HEK293 (cell line): ENCODE measurements at regions not wholly inside any gene's neighbourhood (a gene's known extent, or its start where the extent isn't known, plus 50 kb on each side); places are given as distances from the start of the nearest gene placed in this dataset.

ENCODE experiments used
- CTCF ChIA-PET: fragments of 350-600 bp; formaldehyde crosslinking; extraction: SDS; loops from one replicate; lab custom pipeline; 2021; ENCODE audit warnings: antibody characterized with exemption; lab: Yijun Ruan, JAX
- POLR2A ChIA-PET: fragments of 300-600 bp; formaldehyde crosslinking; extraction: SDS; loops from one replicate; lab custom pipeline; 2020; ENCODE audit warnings: antibody characterized with exemption, inconsistent platforms; lab: Yijun Ruan, JAX
- H3K27ac ChIP-seq: fragments of 200-500 bp; sonication (Bioruptor generic); 2 replicates; pipeline ENCODE4 v1.5.1; 2014; ENCODE audit warnings: low read depth, low read length, control low read depth, inconsistent platforms; ENCODE audit errors: extremely low read depth
- H3K36me3 ChIP-seq, 2 experiments: fragments of 200-500 bp in 1 of 2; sonication (Bioruptor generic) in 1 of 2; 1 replicate in 1 of 2; 2 replicates in 1 of 2; pipeline ENCODE4 v1.5.1; 2014 to 2017; ENCODE audit warnings: inconsistent platforms in 2 of 2, low read length in 2 of 2; ENCODE audit not compliant: control insufficient read depth in 2 of 2, insufficient read depth in 1 of 2
- H3K4me1 ChIP-seq: fragments of 200-500 bp; sonication (Bioruptor generic); 2 replicates; pipeline ENCODE4 v1.5.1; 2014; ENCODE audit warnings: mild to moderate bottlenecking, low read length, inconsistent platforms; ENCODE audit not compliant: control insufficient read depth, insufficient read depth
- H3K4me3 ChIP-seq: 2 replicates; pipeline ENCODE4 v1.5.1; 2011; ENCODE audit warnings: low read depth, mild to moderate bottlenecking, control low read depth, low read length, moderate library complexity
- H3K9me3 ChIP-seq: fragments of 200-500 bp; sonication (Bioruptor generic); 2 replicates; pipeline ENCODE4 v1.5.1; 2014; ENCODE audit warnings: low read depth, low read length, inconsistent platforms; ENCODE audit not compliant: control insufficient read depth, insufficient read depth
- KLF17 ChIP-seq: fragments of 450-650 bp; formaldehyde crosslinking; IDR thresholded peaks from 2 replicates; pipeline ENCODE4 v1.5.1; 2016; ENCODE audit warnings: missing biosample characterization, missing genetic modification characterization
- PRDM1 ChIP-seq: fragments of 450-650 bp; formaldehyde crosslinking; IDR thresholded peaks from 2 replicates; pipeline ENCODE4; 2016; ENCODE audit warnings: missing biosample characterization, missing genetic modification characterization
- SCRT2 ChIP-seq: fragments of 450-650 bp; formaldehyde crosslinking; IDR thresholded peaks from 2 replicates; pipeline ENCODE4 v1.5.1; 2016; ENCODE audit warnings: missing biosample characterization, missing genetic modification characterization
- ZBTB48 ChIP-seq: fragments of 450-650 bp; formaldehyde crosslinking; IDR thresholded peaks from 2 replicates; pipeline ENCODE4 v1.5.1; 2016; ENCODE audit warnings: missing biosample characterization, missing genetic modification characterization
- ZNF19 ChIP-seq: fragments of 450-650 bp; formaldehyde crosslinking; IDR thresholded peaks from 2 replicates; pipeline ENCODE4; 2016; ENCODE audit warnings: missing biosample characterization, missing genetic modification characterization, low read depth
- ZNF266 ChIP-seq: fragments of 450-650 bp; formaldehyde crosslinking; IDR thresholded peaks from 2 replicates; pipeline ENCODE4 v1.5.1; 2016; ENCODE audit warnings: missing biosample characterization, missing genetic modification characterization, low read depth
- ZNF350 ChIP-seq: fragments of 450-650 bp; formaldehyde crosslinking; IDR thresholded peaks from 2 replicates; pipeline ENCODE4 v1.5.0; 2017; ENCODE audit warnings: missing biosample characterization, mild to moderate bottlenecking, missing genetic modification characterization
- ZNF416 ChIP-seq: fragments of 450-650 bp; formaldehyde crosslinking; IDR thresholded peaks from 2 replicates; pipeline ENCODE4 v1.5.1; 2016; ENCODE audit warnings: missing biosample characterization, missing genetic modification characterization
- ZNF514 ChIP-seq: fragments of 450-650 bp; formaldehyde crosslinking; IDR thresholded peaks from 2 replicates; pipeline ENCODE4 v1.5.1; 2016; ENCODE audit warnings: missing biosample characterization, missing genetic modification characterization
- ZNF518A ChIP-seq: fragments of 450-650 bp; formaldehyde crosslinking; conservative IDR thresholded peaks from 2 replicates; pipeline ENCODE4 v1.5.1; 2016; ENCODE audit warnings: low read depth, missing biosample characterization, missing genetic modification characterization
- ZNF529 ChIP-seq: fragments of 450-650 bp; formaldehyde crosslinking; IDR thresholded peaks from 2 replicates; pipeline ENCODE4 v1.5.1; 2017; ENCODE audit warnings: missing genetic modification characterization, missing biosample characterization; ENCODE audit not compliant: insufficient replicate concordance
- ZNF585B ChIP-seq: fragments of 450-650 bp; formaldehyde crosslinking; IDR thresholded peaks from 2 replicates; pipeline ENCODE4 v1.5.1; 2016; ENCODE audit warnings: missing biosample characterization, missing genetic modification characterization
- ZNF600 ChIP-seq: fragments of 450-650 bp; formaldehyde crosslinking; IDR thresholded peaks from 2 replicates; pipeline ENCODE4 v1.5.1; 2016; ENCODE audit warnings: missing biosample characterization, missing genetic modification characterization
- ZSCAN23 ChIP-seq: fragments of 450-650 bp; formaldehyde crosslinking; IDR thresholded peaks from 2 replicates; pipeline ENCODE4 v1.5.1; 2016; ENCODE audit warnings: missing biosample characterization, missing genetic modification characterization
- TF ChIP-seq, protein P1 (sequence below): fragments of 450-650 bp; formaldehyde crosslinking; IDR thresholded peaks from 2 replicates; pipeline ENCODE4 v1.5.1; 2017; ENCODE audit warnings: missing biosample characterization, missing genetic modification characterization
- TF ChIP-seq, protein P2 (sequence below): fragments of 450-650 bp; formaldehyde crosslinking; IDR thresholded peaks from 2 replicates; pipeline ENCODE4 v1.5.1; 2016; ENCODE audit warnings: missing biosample characterization, missing genetic modification characterization, borderline replicate concordance
- TF ChIP-seq, protein P3 (sequence below): fragments of 450-650 bp; formaldehyde crosslinking; IDR thresholded peaks from 2 replicates; pipeline ENCODE4 v1.5.1; 2016; ENCODE audit warnings: missing biosample characterization, missing genetic modification characterization

DNA sequence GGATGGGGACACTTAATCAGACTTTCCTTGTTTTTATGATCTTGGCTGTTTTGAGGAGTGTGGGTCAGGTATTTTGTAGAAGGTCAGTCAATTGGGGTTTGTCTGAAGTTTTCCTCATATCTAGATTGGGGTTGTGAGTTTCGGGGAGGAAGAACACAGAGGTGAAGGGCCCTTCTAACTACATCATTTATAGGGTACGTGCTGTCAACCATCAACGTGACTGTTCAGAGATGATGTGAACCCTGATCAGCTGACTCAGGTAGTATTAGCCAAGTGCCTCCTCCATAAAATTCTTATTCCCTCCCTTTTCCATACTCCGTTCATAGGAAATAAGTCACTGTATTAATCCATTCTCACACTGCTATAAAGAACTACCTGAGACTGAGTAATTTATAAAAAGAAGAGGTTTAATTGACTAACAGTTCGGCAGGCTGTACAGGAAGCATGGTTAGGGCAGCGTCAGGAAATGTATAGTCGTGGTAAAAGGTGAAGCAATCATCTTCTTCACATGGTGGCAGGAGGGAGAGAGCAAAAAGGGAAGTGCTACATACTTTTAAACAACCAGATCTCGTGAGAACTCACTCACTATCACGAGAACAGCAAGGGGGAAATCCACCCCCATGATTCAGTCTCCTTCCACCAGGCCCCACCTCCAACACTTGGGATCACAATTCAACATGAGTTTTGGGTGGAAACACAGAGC lies 547.1 kb upstream of the LINC00305 start:
- Histone ChIP-seq H3K4me3 (no peak overlapping the region), H3K4me1 (no peaks in the 10 kb centered on the region), H3K27ac (no peak overlapping the region), H3K36me3 (no peaks in the 10 kb centered on the region), H3K9me3 (no peaks in the 10 kb centered on the region)
- POLR2A ChIA-PET, result no interaction called here
- TF ChIP-seq PRDM1 (tag by site-specific recombination) (no peak), ZNF416 (no peak), ZNF600 (no peak), ZNF266 (tag by site-specific recombination) (no peak), ZSCAN23 (tag by site-specific recombination) (no peak), KLF17 (tag by site-specific recombination) (no peak), ZNF350 (tag by site-specific recombination) (no peak), SCRT2 (tag by site-specific recombination) (no peak), ZBTB48 (tag by site-specific recombination) (no peak), ZNF19 (tag by site-specific recombination) (no peak), ZNF518A (no peak), ZNF585B (tag by site-specific recombination) (no peak), ZNF529 (tag by site-specific recombination) (no peak), ZNF514 (tag by site-specific recombination) (no peak)
- TF ChIP-seq, protein P1, sequence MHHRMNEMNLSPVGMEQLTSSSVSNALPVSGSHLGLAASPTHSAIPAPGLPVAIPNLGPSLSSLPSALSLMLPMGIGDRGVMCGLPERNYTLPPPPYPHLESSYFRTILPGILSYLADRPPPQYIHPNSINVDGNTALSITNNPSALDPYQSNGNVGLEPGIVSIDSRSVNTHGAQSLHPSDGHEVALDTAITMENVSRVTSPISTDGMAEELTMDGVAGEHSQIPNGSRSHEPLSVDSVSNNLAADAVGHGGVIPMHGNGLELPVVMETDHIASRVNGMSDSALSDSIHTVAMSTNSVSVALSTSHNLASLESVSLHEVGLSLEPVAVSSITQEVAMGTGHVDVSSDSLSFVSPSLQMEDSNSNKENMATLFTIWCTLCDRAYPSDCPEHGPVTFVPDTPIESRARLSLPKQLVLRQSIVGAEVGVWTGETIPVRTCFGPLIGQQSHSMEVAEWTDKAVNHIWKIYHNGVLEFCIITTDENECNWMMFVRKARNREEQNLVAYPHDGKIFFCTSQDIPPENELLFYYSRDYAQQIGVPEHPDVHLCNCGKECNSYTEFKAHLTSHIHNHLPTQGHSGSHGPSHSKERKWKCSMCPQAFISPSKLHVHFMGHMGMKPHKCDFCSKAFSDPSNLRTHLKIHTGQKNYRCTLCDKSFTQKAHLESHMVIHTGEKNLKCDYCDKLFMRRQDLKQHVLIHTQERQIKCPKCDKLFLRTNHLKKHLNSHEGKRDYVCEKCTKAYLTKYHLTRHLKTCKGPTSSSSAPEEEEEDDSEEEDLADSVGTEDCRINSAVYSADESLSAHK (tag by site-specific recombination), result no peak
- TF ChIP-seq, protein P2, sequence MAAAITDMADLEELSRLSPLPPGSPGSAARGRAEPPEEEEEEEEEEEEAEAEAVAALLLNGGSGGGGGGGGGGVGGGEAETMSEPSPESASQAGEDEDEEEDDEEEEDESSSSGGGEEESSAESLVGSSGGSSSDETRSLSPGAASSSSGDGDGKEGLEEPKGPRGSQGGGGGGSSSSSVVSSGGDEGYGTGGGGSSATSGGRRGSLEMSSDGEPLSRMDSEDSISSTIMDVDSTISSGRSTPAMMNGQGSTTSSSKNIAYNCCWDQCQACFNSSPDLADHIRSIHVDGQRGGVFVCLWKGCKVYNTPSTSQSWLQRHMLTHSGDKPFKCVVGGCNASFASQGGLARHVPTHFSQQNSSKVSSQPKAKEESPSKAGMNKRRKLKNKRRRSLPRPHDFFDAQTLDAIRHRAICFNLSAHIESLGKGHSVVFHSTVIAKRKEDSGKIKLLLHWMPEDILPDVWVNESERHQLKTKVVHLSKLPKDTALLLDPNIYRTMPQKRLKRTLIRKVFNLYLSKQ (tag by site-specific recombination), result no peak
- TF ChIP-seq, protein P3, sequence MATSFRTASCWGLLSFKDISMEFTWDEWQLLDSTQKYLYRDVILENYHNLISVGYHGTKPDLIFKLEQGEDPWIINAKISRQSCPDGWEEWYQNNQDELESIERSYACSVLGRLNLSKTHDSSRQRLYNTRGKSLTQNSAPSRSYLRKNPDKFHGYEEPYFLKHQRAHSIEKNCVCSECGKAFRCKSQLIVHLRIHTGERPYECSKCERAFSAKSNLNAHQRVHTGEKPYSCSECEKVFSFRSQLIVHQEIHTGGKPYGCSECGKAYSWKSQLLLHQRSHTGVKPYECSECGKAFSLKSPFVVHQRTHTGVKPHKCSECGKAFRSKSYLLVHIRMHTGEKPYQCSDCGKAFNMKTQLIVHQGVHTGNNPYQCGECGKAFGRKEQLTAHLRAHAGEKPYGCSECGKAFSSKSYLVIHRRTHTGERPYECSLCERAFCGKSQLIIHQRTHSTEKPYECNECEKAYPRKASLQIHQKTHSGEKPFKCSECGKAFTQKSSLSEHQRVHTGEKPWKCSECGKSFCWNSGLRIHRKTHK (tag by site-specific recombination), result no peak
- CTCF ChIA-PET, result no interaction called here
